Mesothelial cell of epicardium (in vitro differentiated cells): ENCODE measurements at regions not wholly inside any gene's neighbourhood (a gene's known extent, or its start where the extent isn't known, plus 50 kb on each side); places are given as distances from the start of the nearest gene placed in this dataset.

Experiments used
- DNase-seq, 2 experiments: peaks; one replicate each; pipeline ENCODE4 v3.0.0; 2021; ENCODE audit warnings: low spot score in 2 of 2; ENCODE audit not compliant: unreplicated experiment in 2 of 2
- H3K27ac Mint-ChIP-seq: 2 replicates; pipeline ENCODE4 v1.8.0; 2021; ENCODE audit warnings: mixed read lengths
- H3K27me3 Mint-ChIP-seq: 2 replicates; pipeline ENCODE4 v1.8.0; 2021; ENCODE audit warnings: low read depth, mixed read lengths
- H3K36me3 Mint-ChIP-seq: 2 replicates; pipeline ENCODE4 v1.8.0; 2021; ENCODE audit warnings: mixed read lengths
- H3K4me1 Mint-ChIP-seq: 2 replicates; pipeline ENCODE4 v1.8.0; 2021; ENCODE audit warnings: mixed read lengths
- H3K4me3 Mint-ChIP-seq: 2 replicates; pipeline ENCODE4 v1.8.0; 2021; ENCODE audit warnings: mild to moderate bottlenecking, moderate library complexity, mixed read lengths
- H3K9me3 Mint-ChIP-seq: 2 replicates; pipeline ENCODE4 v1.8.0; 2021; ENCODE audit warnings: mixed read lengths
- TF ChIP-seq, protein P1 (sequence below): fragments of 200-600 bp; sonication (generic); IDR thresholded peaks from one replicate; pipeline ENCODE4 v1.5.0; 2021; ENCODE audit warnings: antibody characterized with exemption; ENCODE audit not compliant: unreplicated experiment

DNA sequence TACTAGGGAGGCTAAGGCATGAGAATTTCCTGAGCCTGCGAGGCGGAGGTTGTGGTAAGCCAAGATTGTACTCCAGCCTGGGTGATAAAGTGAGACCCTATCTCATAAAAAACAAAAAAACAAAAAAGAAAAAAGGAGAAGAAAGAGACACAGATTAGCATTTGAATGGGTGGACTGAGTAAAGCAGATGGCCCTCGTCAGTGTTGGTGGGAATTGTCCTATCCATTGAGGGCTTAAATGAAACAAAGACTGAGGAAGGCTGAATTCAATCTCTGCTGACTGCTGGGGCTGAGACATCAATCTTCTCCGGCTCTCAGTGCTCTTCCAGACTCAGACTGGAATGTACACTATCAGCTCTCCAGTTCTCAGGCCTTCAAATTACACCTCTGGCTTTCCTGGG lies 136.8 kb downstream of the SLC7A11 start:
- peaks cover 25% of the 10 kb centered on the region for H3K9me3 Mint-ChIP-seq
- peaks cover 4% of the 10 kb centered on the region for H3K4me1 Mint-ChIP-seq
- no peaks in the 10 kb centered on the region for H3K27me3 Mint-ChIP-seq
- TF ChIP-seq, protein P1, sequence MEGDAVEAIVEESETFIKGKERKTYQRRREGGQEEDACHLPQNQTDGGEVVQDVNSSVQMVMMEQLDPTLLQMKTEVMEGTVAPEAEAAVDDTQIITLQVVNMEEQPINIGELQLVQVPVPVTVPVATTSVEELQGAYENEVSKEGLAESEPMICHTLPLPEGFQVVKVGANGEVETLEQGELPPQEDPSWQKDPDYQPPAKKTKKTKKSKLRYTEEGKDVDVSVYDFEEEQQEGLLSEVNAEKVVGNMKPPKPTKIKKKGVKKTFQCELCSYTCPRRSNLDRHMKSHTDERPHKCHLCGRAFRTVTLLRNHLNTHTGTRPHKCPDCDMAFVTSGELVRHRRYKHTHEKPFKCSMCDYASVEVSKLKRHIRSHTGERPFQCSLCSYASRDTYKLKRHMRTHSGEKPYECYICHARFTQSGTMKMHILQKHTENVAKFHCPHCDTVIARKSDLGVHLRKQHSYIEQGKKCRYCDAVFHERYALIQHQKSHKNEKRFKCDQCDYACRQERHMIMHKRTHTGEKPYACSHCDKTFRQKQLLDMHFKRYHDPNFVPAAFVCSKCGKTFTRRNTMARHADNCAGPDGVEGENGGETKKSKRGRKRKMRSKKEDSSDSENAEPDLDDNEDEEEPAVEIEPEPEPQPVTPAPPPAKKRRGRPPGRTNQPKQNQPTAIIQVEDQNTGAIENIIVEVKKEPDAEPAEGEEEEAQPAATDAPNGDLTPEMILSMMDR: no peak
- H3K27ac Mint-ChIP-seq: no peak overlapping the region
- no peak overlapping the region for H3K4me3 Mint-ChIP-seq
- no peak for DNase-seq
- peaks cover 4% of the 10 kb centered on the region for H3K36me3 Mint-ChIP-seq

DNA sequence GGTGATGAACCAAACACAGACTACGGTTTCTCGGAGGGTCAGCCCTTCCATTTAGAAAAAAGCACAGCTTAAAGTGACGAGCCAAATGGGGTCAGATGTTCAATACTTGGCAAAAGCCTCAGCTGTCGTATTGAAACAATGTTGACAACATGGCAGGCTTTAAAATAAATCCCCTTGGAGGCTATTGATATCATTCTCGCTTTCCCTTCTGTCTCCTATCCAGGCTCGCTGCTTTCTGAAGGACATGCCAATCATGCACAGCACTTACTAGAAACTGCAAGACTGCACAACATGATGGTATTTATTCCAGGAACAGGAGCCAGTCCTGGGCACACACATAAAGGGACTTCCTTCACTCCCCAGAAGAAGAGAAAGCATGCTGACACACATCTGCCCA lies 137.9 kb downstream of the SLC7A11 start:
- TF ChIP-seq, protein P1: no peak
- peaks cover 21% of the 10 kb centered on the region for H3K9me3 Mint-ChIP-seq
- peaks cover 4% of the 10 kb centered on the region for H3K4me1 Mint-ChIP-seq
- no peaks in the 10 kb centered on the region for H3K27me3 Mint-ChIP-seq
- DNase-seq: no peak
- peaks cover 4% of the 10 kb centered on the region for H3K36me3 Mint-ChIP-seq
- no peak overlapping the region for H3K4me3 Mint-ChIP-seq
- no peak overlapping the region for H3K27ac Mint-ChIP-seq

DNA sequence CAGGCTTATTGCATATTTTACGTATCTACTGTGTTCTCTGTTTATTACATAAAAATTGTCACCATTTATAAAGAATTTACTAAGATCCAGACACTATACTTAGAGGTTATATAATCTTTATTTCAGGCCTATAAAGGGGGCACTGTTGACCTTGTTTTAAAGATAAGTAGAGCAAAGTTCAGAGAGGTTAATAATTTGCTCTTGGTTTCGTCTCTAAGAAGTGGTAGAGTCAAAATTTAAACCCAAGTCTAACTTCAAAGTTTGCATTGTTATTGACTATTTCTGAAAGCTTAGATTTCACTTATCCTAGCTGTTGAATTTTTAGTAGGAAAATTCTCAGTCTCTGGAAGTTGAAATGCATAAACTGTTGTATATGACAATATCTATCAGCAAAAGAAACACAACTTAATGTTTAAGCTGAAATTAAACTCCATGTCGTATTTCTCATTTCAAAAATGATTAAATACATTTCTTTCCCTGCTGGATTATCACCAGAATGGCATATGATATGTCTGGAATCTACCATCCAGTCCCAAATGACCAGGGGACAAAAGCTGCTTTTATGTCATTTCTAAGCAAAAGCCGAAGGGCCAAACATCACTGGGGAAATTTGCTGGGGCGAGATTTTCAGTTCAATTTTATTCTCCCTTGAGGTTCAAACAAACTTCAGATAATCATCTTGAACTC lies 138.4 kb downstream of the SLC7A11 start:
- TF ChIP-seq, protein P1: no peak
- Mint-ChIP-seq H3K27ac (no peak overlapping the region), H3K9me3 (peaks cover 18% of the 10 kb centered on the region), H3K36me3 (peaks cover 3% of the 10 kb centered on the region), H3K4me3 (no peak overlapping the region), H3K27me3 (no peaks in the 10 kb centered on the region), H3K4me1 (peaks cover 6% of the 10 kb centered on the region)
- DNase-seq: no peak

DNA sequence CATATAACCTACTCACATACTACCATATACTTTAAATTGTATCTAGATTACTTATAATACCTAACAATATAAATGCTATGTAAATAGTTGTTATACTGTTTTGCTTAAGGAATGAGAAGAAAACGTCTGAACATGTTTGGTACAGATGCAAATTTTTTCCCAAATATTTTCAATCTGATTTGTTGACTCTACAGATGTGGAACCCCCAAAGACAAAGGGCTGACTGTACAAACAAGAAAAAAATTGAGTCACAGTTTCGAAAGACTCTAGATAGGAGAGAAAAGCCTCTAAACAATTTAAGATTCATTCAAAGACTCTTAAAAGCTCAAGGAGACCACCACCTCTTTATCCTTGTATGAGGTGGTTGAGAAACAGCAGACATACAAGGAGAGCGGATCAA lies 142.8 kb downstream of the SLC7A11 start:
- DNase-seq: no peak
- H3K4me3 Mint-ChIP-seq: no peak overlapping the region
- H3K27ac Mint-ChIP-seq: no peak overlapping the region
- no peaks in the 10 kb centered on the region for H3K27me3 Mint-ChIP-seq
- H3K9me3 Mint-ChIP-seq: no peaks in the 10 kb centered on the region
- H3K36me3 Mint-ChIP-seq: no peaks in the 10 kb centered on the region
- TF ChIP-seq, protein P1: no peak
- H3K4me1 Mint-ChIP-seq: peaks cover 26% of the 10 kb centered on the region

DNA sequence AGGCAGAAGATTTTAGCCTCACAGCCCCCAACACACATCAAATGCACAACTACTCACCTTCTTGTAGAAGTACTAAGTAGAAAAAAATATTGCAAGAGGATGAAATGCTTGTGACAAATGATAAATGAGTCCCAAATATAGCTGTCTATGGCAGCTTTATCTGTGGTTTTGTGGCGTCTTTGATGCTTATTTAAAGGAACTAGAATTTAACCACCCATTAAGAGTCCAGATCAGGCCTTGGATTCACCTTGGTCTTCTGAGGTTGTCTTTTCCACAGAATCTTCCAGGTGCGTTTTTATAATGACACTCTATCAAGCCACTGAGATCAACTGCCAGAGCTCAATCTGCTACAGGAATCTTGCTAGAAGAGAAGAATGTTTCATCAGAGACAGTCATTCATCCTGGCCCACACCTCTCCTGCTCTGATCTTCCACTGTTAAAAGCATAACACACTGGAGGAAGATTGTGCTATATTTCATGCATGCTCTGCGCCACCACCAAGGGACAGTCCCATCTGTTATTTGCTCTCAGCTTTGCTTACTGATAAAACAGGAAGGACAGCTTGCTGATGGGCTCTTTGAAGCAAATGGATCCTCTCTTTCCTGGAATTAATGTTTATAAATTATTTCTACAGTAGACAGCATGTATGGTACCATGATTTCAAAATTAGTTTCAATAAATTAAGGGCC lies 144.1 kb downstream of the SLC7A11 start:
- Mint-ChIP-seq H3K27me3 (no peaks in the 10 kb centered on the region), H3K4me1 (peaks cover 29% of the 10 kb centered on the region), H3K9me3 (no peaks in the 10 kb centered on the region), H3K36me3 (no peaks in the 10 kb centered on the region), H3K27ac (no peak overlapping the region), H3K4me3 (no peak overlapping the region)
- DNase-seq: no peak
- TF ChIP-seq, protein P1: no peak
